Keratinocyte (primary cell): ENCODE measurements at regions not wholly inside any gene's neighbourhood (a gene's known extent, or its start where the extent isn't known, plus 50 kb on each side); places are given as distances from the start of the nearest gene placed in this dataset.
A peak's percentile ranks its signal among the peaks of the same experiment; 100 is the strongest.

Source experiments
- DNase-seq: peaks from one replicate; pipeline ENCODE4 v3.0.0-alpha.2; 2011; ENCODE audit warnings: low read depth, missing footprints, low spot score
- FAIRE-seq: peaks from 2 replicates; lab custom pipeline; 2011; peaks lifted over from hg19 to GRCh38; lab: Jason Lieb, UNC
- H2AFZ ChIP-seq: 2 replicates; pipeline ENCODE4 v1.6.0; 2012; ENCODE audit warnings: low read length, control low read depth, inconsistent platforms; ENCODE audit not compliant: control insufficient read depth
- H3K27ac ChIP-seq: 2 replicates; pipeline ENCODE4 v1.5.1; 2011; ENCODE audit warnings: low read length; ENCODE audit not compliant: control insufficient read depth, insufficient read depth
- H3K27me3 ChIP-seq: 3 replicates; pipeline ENCODE4 v1.6.0; 2011; ENCODE audit warnings: low read length; ENCODE audit not compliant: control insufficient read depth, insufficient read depth; ENCODE audit errors: extremely low read depth
- H3K36me3 ChIP-seq, 2 experiments: 2 replicates in 1 of 2; 3 replicates in 1 of 2; pipeline ENCODE4 v1.5.1; 2011; ENCODE audit warnings: low read length in 2 of 2, mild to moderate bottlenecking in 1 of 2; ENCODE audit not compliant: control insufficient read depth in 2 of 2, insufficient read depth in 2 of 2; ENCODE audit errors: extremely low read depth in 1 of 2
- H3K4me1 ChIP-seq: 3 replicates; pipeline ENCODE4 v1.5.1; 2011; ENCODE audit warnings: low read length; ENCODE audit not compliant: control insufficient read depth, insufficient read depth; ENCODE audit errors: extremely low read depth
- H3K4me2 ChIP-seq: 3 replicates; pipeline ENCODE4 v1.6.0; 2011; ENCODE audit warnings: low read depth, low read length; ENCODE audit not compliant: control insufficient read depth, insufficient read depth; ENCODE audit errors: extremely low read depth
- H3K4me3 ChIP-seq, 3 experiments: fragments of 200-600 bp in 1 of 3; sonication (generic) in 1 of 3; 2 replicates in 2 of 3; 3 replicates in 1 of 3; pipeline ENCODE4 v1.5.1; 2011 to 2016; ENCODE audit warnings: low read length in 3 of 3, mild to moderate bottlenecking in 3 of 3, control low read depth in 2 of 3, inconsistent platforms in 1 of 3, low read depth in 1 of 3, mixed read lengths in 1 of 3, mixed run types in 1 of 3, moderate library complexity in 1 of 3; ENCODE audit not compliant: control insufficient read depth in 2 of 3, insufficient read depth in 2 of 3; ENCODE audit errors: extremely low read depth in 1 of 3
- H3K79me2 ChIP-seq: 2 replicates; pipeline ENCODE4 v1.6.0; 2012; ENCODE audit warnings: low read length; ENCODE audit not compliant: control insufficient read depth, insufficient read depth
- H3K9ac ChIP-seq: 3 replicates; pipeline ENCODE4 v1.6.0; 2011; ENCODE audit warnings: low read length; ENCODE audit not compliant: control insufficient read depth, insufficient read depth; ENCODE audit errors: extremely low read depth
- H3K9me1 ChIP-seq: 3 replicates; pipeline ENCODE4 v1.6.0; 2011; ENCODE audit warnings: low read length; ENCODE audit not compliant: control insufficient read depth, insufficient read depth; ENCODE audit errors: extremely low read depth
- H3K9me3 ChIP-seq: 2 replicates; pipeline ENCODE4 v1.5.1; 2012; ENCODE audit warnings: low read depth, low read length; ENCODE audit not compliant: control insufficient read depth
- H4K20me1 ChIP-seq: 3 replicates; pipeline ENCODE4 v1.6.0; 2011; ENCODE audit warnings: low read length; ENCODE audit not compliant: control insufficient read depth, insufficient read depth; ENCODE audit errors: extremely low read depth
- CTCF ChIP-seq, 3 experiments: IDR thresholded peaks in 1 of 3; conservative IDR thresholded peaks in 1 of 3; optimal IDR thresholded peaks in 1 of 3; 2 replicates in 2 of 3; 3 replicates in 1 of 3; pipeline versions ENCODE3 to v1.5.1; 2011; ENCODE audit warnings: low read length in 3 of 3, mild to moderate bottlenecking in 3 of 3, moderate library complexity in 2 of 3, control low read depth in 1 of 3, inconsistent platforms in 1 of 3; ENCODE audit not compliant: insufficient read depth in 2 of 3; ENCODE audit errors: extremely low read depth in 1 of 3
- EZH2 ChIP-seq: IDR thresholded peaks from one replicate; pipeline ENCODE4 v1.6.1; 2012; ENCODE audit warnings: inconsistent platforms, mild to moderate bottlenecking, low read length, moderate library complexity
- dilution Hi-C: fragments of 300-500 bp; cut with MboI; formaldehyde crosslinking; loops from one replicate; pipeline ENCODE4 v1.7.0; 2020; ENCODE audit warnings: low sequenced_read_pairs; ENCODE audit not compliant: extremely low pct_ligation_motif_present

GRCh38 chr1:185646202-185646683 is 87.9 kb upstream of the HMCN1 start:
- peak; percentile 95 for FAIRE-seq
- Histone ChIP-seq H3K9ac (peak overlapping the region; percentile 59), H3K9me1 (no peaks in the 10 kb centered on the region), H3K9me3 (peaks cover 3% of the 10 kb centered on the region), H3K36me3 (no peaks in the 10 kb centered on the region), H3K4me1 (peaks cover 39% of the 10 kb centered on the region), H3K27ac (peak overlapping the region; percentile 83), H3K27me3 (no peaks in the 10 kb centered on the region), H3K4me3 (peak overlapping the region in 2 of 3 experiments; percentile 37 to 57), H4K20me1 (no peaks in the 10 kb centered on the region), H3K4me2 (peak overlapping the region; percentile 77), H2AFZ (no peak overlapping the region), H3K79me2 (no peaks in the 10 kb centered on the region)
- dilution Hi-C loops: no loop called here
- peak; percentile 95 for DNase-seq
- TF ChIP-seq EZH2: no peak
- no peak for TF ChIP-seq CTCF (optimal IDR thresholded peaks at IDR 0.05 in 1 of 3, IDR thresholded peaks at IDR 0.05 in 1 of 3, conservative IDR thresholded peaks at IDR 0.05 in 1 of 3; ENCODE audit: extremely low read depth in 1 of 3, insufficient read depth in 2 of 3, low read length in 3 of 3)

GRCh38 chr1:185645686-185646085 is 88.5 kb upstream of the HMCN1 start:
- Histone ChIP-seq H3K79me2 (no peaks in the 10 kb centered on the region), H3K4me2 (peak overlapping the region; percentile 77), H4K20me1 (no peaks in the 10 kb centered on the region), H3K9me3 (peaks cover 3% of the 10 kb centered on the region), H3K4me3 (peak overlapping the region in 1 of 3 experiments; percentile 19), H3K27ac (peak overlapping the region; percentile 83), H3K9me1 (no peaks in the 10 kb centered on the region), H2AFZ (no peak overlapping the region), H3K9ac (peak overlapping the region; percentile 47), H3K36me3 (no peaks in the 10 kb centered on the region), H3K27me3 (no peaks in the 10 kb centered on the region), H3K4me1 (peaks cover 37% of the 10 kb centered on the region)
- dilution Hi-C loops: no loop called here
- TF ChIP-seq EZH2 (no peak), CTCF (optimal IDR thresholded peaks at IDR 0.05 in 1 of 3, IDR thresholded peaks at IDR 0.05 in 1 of 3, conservative IDR thresholded peaks at IDR 0.05 in 1 of 3; ENCODE audit: extremely low read depth in 1 of 3, insufficient read depth in 2 of 3, low read length in 3 of 3) (no peak)
- no peak for DNase-seq
- FAIRE-seq: no peak
